RWPE2 (cell line): ENCODE measurements at regions not wholly inside any gene's neighbourhood (a gene's known extent, or its start where the extent isn't known, plus 50 kb on each side); places are given as distances from the start of the nearest gene placed in this dataset.

Experiments used
- ATAC-seq: fragments of 200-7000 bp; cut with Tn5 transposase; 3 replicates; pipeline ENCODE4 v1.9.1; 2021; ENCODE audit warnings: low read depth
- DNase-seq: peaks from one replicate; pipeline ENCODE4 v3.0.0-alpha.2; 2020; ENCODE audit warnings: low spot score
- H3K27ac ChIP-seq: fragments of 450-650 bp; 2 replicates; pipeline ENCODE4 v1.5.1; 2017; ENCODE audit warnings: mild to moderate bottlenecking; ENCODE audit not compliant: poor library complexity, severe bottlenecking
- H3K27me3 ChIP-seq: fragments of 250-450 bp; sonication (Bioruptor Pico); 2 replicates; pipeline ENCODE4 v1.5.1; 2021; ENCODE audit warnings: mild to moderate bottlenecking, moderate library complexity; ENCODE audit not compliant: insufficient read depth, poor library complexity, severe bottlenecking
- H3K36me3 ChIP-seq: fragments of 250-450 bp; sonication (Bioruptor Pico); 2 replicates; pipeline ENCODE4 v1.5.1; 2020; ENCODE audit warnings: low read depth, mild to moderate bottlenecking, moderate library complexity
- H3K4me1 ChIP-seq: fragments of 250-450 bp; sonication (Bioruptor Pico); 2 replicates; pipeline ENCODE4 v1.5.1; 2021; ENCODE audit warnings: mild to moderate bottlenecking, moderate library complexity; ENCODE audit not compliant: insufficient read depth, poor library complexity, severe bottlenecking
- H3K4me3 ChIP-seq: fragments of 250-450 bp; sonication (Bioruptor Pico); 2 replicates; pipeline ENCODE4 v1.5.1; 2021; ENCODE audit warnings: mild to moderate bottlenecking, moderate library complexity; ENCODE audit not compliant: severe bottlenecking
- H3K9me3 ChIP-seq: fragments of 250-450 bp; sonication (Bioruptor Pico); 2 replicates; pipeline ENCODE4 v1.5.1; 2021; ENCODE audit warnings: mild to moderate bottlenecking, moderate library complexity; ENCODE audit not compliant: severe bottlenecking
- TF ChIP-seq, protein P1 (sequence below): fragments of 450-650 bp; IDR thresholded peaks from one replicate; pipeline ENCODE4 v1.5.1; 2017; ENCODE audit warnings: mild to moderate bottlenecking, moderate library complexity; ENCODE audit not compliant: poor library complexity, severe bottlenecking

DNA sequence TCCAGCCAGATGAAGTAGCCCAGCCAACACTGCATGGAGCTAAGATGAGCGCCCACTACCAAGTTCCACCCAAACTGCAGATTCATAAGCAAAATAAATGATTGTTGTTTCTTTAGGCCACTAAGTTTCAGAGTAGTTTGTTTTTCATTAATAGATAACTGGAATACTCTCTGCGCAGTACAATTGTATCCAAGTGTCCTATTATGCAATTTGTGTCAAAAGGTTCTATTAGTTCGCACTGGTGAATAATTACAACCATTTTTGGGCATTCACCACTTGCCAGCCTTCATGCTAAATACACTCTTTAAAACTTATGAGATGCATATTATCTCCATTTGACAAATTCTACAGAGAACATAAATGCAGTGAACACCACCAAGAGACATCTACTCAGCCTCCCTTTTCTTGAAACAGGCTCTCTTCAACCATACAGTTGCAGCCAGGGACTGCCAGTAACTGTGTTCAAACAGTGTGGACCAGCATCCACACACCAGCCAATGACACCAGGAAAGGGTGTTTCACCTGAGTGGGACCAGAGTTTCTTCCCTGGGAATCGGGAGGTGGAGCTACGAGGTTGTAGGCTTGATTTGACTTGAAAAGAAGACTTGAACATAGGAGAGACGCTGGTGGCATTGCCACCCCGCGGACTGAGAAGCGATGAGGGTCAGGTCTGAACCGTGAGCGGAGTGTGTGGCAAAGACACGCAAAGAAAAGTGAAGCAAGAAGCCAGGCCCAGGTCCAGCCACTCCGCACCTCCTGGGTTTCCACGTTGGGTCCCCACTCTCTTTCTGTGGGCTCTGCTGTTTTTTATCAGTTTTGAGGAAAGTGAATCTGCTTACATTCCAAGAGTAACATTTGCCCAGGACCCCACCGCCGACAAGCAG, 53.0 kb upstream of the FZD10 start:
- H3K4me3 ChIP-seq = no peak overlapping the region
- no peaks in the 10 kb centered on the region for H3K27me3 ChIP-seq
- TF ChIP-seq, protein P1, sequence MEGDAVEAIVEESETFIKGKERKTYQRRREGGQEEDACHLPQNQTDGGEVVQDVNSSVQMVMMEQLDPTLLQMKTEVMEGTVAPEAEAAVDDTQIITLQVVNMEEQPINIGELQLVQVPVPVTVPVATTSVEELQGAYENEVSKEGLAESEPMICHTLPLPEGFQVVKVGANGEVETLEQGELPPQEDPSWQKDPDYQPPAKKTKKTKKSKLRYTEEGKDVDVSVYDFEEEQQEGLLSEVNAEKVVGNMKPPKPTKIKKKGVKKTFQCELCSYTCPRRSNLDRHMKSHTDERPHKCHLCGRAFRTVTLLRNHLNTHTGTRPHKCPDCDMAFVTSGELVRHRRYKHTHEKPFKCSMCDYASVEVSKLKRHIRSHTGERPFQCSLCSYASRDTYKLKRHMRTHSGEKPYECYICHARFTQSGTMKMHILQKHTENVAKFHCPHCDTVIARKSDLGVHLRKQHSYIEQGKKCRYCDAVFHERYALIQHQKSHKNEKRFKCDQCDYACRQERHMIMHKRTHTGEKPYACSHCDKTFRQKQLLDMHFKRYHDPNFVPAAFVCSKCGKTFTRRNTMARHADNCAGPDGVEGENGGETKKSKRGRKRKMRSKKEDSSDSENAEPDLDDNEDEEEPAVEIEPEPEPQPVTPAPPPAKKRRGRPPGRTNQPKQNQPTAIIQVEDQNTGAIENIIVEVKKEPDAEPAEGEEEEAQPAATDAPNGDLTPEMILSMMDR = no peak
- ATAC-seq (no peak), DNase-seq (no peak)
- no peaks in the 10 kb centered on the region for H3K9me3 ChIP-seq
- no peaks in the 10 kb centered on the region for H3K4me1 ChIP-seq
- no peaks in the 10 kb centered on the region for H3K36me3 ChIP-seq
- no peak overlapping the region for H3K27ac ChIP-seq

DNA sequence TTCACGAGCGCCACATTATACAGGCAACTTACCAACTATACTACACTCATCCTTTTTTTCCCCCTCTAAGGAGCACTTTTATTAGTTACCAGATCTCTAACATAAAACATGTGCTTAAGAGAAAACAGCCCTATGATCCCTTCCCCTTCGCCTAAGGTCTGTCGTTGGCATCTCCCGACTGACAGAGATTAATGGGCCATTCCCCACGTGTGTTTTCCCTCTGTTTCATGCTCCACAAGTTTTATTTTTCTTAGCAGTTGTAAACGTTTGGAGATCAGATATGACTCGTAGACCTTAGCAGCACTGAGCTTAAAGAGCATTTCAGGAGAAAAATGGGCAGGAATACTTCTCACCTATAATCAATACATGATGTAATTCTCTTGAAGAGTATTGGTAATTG, 51.4 kb upstream of the FZD10 start:
- no peaks in the 10 kb centered on the region for H3K9me3 ChIP-seq

DNA sequence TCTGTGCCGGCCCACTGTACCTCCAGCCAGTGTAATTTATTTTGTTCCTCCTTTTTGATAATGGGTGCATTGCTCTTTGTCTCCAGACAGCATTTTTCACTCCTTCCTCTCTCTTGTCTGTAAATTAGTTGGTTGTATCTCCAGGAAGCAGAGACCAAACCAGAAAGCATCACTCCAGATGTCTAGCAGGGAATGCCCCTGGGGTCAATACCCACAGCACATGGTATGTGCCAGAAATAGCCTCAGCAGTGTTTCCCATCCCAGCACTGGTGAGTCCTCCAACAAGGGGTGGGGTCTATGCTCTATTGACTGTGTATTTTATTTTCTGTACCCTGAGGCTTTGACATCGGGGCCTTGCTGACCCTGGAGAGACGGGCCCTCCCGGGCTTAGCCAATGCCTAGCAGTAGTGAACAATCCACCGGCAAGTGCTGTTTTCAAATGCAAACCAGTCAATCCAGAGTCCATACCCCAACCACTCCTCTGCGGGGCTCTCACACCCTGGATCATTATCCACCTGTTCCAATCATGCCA, 50.2 kb upstream of the FZD10 start:
- H3K27me3 ChIP-seq = no peaks in the 10 kb centered on the region
- TF ChIP-seq, protein P1 = no peak
- no peak for ATAC-seq
- H3K4me1 ChIP-seq = no peaks in the 10 kb centered on the region
- no peaks in the 10 kb centered on the region for H3K36me3 ChIP-seq
- DNase-seq = no peak
- H3K4me3 ChIP-seq = no peak overlapping the region
- no peak overlapping the region for H3K27ac ChIP-seq
- H3K9me3 ChIP-seq = no peaks in the 10 kb centered on the region

More for the DNA sequence above, 51.4 kb upstream of the FZD10 start:
- Histone ChIP-seq H3K36me3 (no peaks in the 10 kb centered on the region), H3K27ac (no peak overlapping the region), H3K27me3 (no peaks in the 10 kb centered on the region), H3K4me3 (no peak overlapping the region), H3K4me1 (no peaks in the 10 kb centered on the region)
- ATAC-seq (no peak), DNase-seq (no peak)
- TF ChIP-seq, protein P1 = no peak
